HG02885 (cell line): ENCODE measurements at regions not wholly inside any gene's neighbourhood (a gene's known extent, or its start where the extent isn't known, plus 50 kb on each side); places are given as distances from the start of the nearest gene placed in this dataset.

Experiments
- ATAC-seq: cut with Tn5 transposase; IDR thresholded peaks from one replicate; pipeline ENCODE4 v1.9.1; 2021; ENCODE audit warnings: mild to moderate bottlenecking; ENCODE audit not compliant: unreplicated experiment, poor library complexity

- ATAC-seq: no peak
Measured at GRCh38 chr2:126822115-126822514, 76.6 kb upstream of the TEX51 start.

DNA sequence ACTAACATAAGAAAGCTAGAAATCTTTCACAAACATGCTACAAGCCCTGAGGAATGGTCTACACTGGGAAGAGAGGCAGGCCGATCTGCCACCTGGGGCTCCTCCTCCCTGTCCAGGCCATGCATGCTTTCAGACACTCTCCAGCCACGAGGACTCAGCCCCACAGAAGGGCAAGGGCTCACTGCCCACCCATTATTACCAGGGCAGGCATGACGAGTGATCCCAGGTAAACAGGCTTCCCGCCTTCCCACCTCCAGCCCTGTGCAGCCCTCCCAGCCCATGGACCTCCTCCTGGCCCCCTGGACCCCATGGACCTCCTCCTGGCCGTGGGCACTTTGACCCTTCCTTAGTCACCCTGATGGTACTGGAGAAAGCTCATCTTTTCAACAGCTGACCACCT is 75.8 kb upstream of the TEX51 start:
- ATAC-seq: no peak

DNA sequence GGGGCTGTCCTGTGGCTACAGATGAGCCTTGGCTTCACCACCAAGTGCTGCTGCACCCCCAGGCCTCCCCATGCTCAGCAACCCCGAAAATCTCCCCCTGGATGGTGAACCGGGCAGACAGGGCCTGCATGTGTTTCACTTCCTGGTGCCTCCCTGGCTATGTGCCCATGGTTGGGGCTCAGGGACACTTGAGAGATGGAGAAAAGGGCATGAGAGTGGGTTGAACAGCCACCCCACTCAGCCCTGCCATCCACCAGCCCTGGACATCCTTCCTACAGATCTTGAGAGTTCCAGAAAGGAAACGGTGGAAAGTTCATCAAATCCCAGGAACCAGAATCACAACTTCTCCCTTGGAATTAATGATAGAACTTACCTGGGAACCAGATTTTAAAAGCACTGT is 74.7 kb upstream of the TEX51 start:
- no peak for ATAC-seq

DNA sequence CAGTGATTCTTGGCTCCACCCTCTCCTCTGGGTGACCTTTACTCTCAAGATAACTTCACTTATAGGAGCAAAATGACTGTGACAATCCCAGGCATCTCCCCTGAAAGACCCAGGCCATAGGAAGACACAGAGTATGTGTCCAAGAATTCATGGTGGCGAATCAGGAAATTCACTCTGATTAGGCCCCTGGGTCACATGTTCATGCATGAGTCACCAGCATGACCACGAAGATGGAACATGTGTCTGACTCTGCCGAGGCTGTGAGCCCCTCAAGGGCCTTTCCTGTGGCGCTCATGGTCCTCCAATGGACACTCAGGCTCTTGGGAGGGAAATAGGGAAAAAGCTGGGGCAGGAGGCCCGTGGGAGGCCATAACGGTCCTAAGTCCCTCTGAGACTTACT is 74.0 kb upstream of the TEX51 start:
- ATAC-seq: no peak

GRCh38 chr2:126825316-126825715 is 73.4 kb upstream of the TEX51 start:
- no peak for ATAC-seq

DNA sequence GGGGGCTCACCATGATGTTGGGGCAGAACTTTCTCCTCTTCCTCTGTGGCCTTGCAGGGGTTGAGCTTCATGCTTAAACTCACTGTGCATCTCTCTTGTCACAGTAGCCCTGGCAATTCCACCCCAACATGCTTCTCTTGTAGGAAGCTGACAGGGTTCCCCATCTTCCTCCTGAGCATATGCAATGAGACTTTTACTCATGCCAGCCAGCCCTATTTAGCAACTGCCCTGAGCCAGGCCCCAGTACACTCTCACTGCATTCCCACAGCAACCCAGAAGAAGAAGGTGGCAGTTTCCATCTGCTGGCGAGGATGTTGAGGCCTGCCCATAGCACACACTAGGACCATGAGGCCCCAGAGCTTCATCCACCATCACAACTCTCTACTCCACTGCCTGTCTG is 72.2 kb upstream of the TEX51 start:
- no peak for ATAC-seq

GRCh38 chr2:126827371-126827770 is 71.3 kb upstream of the TEX51 start:
- no peak for ATAC-seq

GRCh38 chr2:126828051-126828450 is 70.6 kb upstream of the TEX51 start:
- ATAC-seq: no peak

- ATAC-seq: no peak
Measured at GRCh38 chr2:126828491-126828890, 70.2 kb upstream of the TEX51 start.

GRCh38 chr2:126831234-126832005 is 67.3 kb upstream of the TEX51 start:
- no peak for ATAC-seq

- no peak for ATAC-seq
Measured at GRCh38 chr2:126832014-126832413, 66.7 kb upstream of the TEX51 start.

GRCh38 chr2:126832757-126833156 is 65.9 kb upstream of the TEX51 start:
- ATAC-seq: no peak

GRCh38 chr2:126834006-126834659 is 64.6 kb upstream of the TEX51 start:
- no peak for ATAC-seq

DNA sequence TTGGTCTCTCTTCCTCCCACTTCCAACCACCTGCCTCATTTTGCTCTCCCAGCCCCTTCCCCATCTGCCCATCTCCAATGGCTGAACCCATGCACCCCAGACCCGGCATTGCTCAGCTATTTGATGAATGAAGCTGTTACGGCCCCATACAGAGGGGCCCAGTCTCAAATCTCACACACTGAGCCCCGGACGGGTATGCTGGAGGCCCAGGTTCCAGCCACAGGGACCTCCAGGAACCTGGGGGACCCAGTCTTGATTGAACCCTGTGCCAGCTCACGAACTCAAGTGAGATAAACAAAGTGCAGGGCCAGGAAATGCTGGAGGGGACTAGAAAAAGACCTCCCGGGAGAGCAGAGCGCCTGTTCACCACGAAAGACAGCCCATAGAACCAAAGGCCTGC is 63.4 kb upstream of the TEX51 start:
- no peak for ATAC-seq

DNA sequence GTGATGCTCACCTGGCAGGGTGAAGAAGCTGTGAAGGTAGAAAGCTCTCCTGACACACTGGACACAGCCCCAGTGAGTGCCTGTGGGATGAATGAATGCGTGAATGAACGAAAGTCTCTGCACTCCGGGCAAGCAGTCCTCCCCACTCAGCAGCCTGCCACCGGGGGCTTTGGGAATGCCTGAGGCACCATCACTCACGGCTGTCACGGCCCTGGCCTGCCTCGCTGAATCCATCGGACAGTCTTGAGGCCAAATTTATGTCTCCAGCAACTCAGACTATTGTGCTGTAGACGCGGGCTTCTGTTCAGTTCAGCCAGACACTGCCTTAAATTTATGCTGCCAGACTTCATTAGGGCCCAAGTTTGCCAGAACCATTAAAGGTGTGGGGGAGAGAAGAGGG is 62.9 kb upstream of the TEX51 start:
- ATAC-seq: no peak

DNA sequence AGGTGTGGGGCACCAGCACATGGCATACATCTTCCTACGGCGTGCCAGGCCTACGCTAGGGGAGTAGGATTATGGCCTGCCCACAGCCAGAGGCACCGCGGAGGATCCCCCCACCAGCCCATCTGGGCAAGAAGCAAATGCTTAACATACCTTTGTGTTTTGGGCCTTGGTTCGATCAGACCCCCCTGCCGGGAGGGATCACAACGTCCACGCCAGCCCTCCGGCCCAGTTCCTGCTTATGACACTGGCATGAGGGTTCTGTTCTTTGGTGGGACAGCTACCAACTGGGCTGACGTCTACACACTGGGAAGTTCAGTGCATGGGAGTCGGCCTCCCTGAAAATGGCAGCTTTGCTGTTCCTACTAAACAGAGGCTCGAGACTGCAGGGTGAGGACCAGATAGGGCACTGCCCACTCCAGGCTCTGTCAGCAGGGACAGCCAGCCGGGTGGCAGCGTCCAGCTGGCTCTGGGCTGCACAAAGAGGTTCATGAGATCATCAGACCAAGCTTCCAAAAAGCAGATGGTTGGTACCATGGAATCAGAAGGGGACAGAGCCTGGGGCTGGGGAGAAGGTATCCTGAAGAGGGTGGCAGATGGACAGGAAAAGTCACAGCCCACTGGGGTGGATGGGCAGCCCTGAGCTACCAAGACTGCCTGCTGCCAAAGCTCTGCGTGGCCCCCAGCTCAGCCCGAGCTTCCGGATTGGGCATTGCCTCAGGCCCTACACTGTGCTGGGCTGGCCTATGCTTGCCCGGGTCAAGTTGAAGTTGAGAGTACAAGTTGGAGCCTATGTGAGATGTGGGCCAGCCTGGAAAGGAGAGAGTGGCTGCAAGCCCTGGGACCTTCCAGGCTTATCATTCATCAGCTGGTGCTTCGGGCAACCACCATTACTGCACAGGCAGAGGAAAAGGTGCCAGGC is 61.7 kb upstream of the TEX51 start:
- no peak for ATAC-seq

- ATAC-seq: no peak
Measured at GRCh38 chr2:126837966-126838715, 60.5 kb upstream of the TEX51 start.

- ATAC-seq: no peak
Measured at GRCh38 chr2:126838716-126838985, 60.0 kb upstream of the TEX51 start.

- no peak for ATAC-seq
Measured at GRCh38 chr2:126839796-126840195, 58.9 kb upstream of the TEX51 start.

- no peak for ATAC-seq
Measured at GRCh38 chr2:126843081-126843480, 55.6 kb upstream of the TEX51 start.

- no peak for ATAC-seq
Measured at GRCh38 chr2:126846241-126846640, 52.4 kb upstream of the TEX51 start.
